NCI-H1436 treated with DMSO at 0.1 percent for 48 hours (cell line): ENCODE measurements at regions not wholly inside any gene's neighbourhood (a gene's known extent, or its start where the extent isn't known, plus 50 kb on each side); places are given as distances from the start of the nearest gene placed in this dataset.

Experiments
- DNase-seq: peaks from one replicate; lab custom pipeline; 2025; lab: John Stamatoyannopoulos, UW

GRCh38 chr21:25375675-25376074 lies 231.6 kb downstream of the MRPL39 start:
- no peak for DNase-seq

- no peak for DNase-seq
Measured at GRCh38 chr21:25373126-25374082, 233.9 kb downstream of the MRPL39 start.

DNA sequence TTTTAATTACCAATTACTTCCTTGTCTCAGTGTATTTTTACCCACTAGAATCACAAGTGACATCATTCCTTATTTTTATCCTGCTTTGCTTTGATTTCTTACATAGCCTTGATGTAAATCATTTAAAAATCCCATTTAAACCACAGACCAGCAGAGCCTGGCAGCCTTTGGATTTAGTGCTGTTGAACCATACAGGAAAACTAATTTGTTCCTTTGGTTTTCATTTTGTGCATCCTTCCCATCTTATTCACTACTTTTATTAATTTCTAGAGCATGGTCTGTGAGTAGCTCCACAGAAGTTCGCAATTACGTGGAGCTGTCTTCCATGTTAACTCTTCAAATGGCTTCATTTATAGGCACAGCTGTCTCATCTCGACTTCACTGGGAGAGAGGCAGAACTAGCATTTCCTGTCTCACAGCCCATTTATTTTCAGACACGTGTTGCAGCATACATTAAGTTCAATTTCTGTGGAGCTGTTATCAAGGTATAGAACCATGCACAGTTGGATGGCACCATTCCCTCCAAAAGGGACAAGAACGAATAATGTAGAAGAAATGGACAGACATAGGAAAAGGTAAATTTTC lies 235.3 kb downstream of the MRPL39 start:
- no peak for DNase-seq

- no peak for DNase-seq
Measured at GRCh38 chr21:25370311-25370744, 237.0 kb downstream of the MRPL39 start.

GRCh38 chr21:25369524-25370300 lies 237.6 kb downstream of the MRPL39 start:
- no peak for DNase-seq

GRCh38 chr21:25368531-25368930 lies 238.8 kb downstream of the MRPL39 start:
- DNase-seq = no peak

GRCh38 chr21:25366116-25366515 lies 241.2 kb downstream of the MRPL39 start:
- DNase-seq = no peak

DNA sequence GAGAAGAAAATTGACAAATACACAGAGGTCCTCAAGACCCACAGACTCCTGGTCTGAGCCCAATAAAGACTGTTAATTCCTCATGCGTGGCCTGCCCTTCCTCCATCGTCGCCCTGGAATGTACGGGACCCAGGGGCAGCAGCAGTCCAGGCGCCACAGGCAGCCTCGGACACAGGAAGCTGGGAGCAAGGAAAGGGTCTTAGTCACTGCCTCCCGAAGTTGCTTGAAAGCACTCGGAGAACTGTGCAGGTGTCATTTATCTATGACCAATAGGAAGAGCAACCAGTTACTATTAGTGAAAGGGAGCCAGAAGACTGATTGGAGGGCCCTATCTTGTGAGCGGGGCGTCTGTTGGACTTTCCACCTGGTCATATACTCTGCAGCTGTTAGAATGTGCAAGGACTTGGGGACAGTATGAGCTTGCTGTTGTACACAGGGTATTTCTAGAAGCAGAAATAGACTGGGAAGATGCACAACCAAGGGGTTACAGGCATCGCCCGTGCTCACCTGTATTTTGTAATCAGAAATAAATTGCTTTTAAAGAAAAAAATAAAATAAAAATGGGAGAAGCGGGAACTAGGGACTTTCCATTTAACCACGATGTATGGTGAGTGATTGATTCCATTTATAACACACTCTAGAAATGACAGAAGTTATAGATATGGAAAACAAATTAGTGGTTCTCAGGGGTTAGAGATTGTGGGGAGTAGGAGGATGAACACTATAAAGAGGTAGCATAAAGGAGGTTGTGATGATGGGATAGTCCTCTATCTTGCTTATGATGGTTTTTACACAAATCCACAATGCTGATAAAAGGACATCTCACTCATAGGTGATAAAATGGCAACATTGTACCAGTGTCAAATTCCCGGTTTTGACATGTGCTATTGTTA lies 244.7 kb downstream of the MRPL39 start:
- no peak for DNase-seq

DNA sequence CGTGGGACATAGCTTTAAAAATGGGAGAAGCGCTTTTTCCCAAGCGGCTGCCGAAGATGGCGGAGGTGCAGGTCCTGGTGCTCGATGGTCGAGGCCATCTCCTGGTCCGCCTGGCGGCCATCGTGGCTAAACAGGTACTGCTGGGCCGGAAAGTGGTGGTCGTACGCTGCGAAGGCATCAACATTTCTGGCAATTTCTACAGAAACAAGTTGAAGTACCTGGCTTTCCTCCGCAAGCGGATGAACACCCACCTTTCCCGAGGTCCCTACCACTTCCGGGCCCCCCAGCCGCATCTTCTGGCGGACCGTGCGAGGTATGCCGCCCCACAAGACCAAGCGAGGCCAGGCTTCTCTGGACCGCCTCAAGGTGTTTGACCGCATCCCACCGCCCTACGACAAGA lies 245.5 kb downstream of the MRPL39 start:
- DNase-seq = no peak

GRCh38 chr21:25361097-25361496 lies 246.2 kb downstream of the MRPL39 start:
- no peak for DNase-seq

DNA sequence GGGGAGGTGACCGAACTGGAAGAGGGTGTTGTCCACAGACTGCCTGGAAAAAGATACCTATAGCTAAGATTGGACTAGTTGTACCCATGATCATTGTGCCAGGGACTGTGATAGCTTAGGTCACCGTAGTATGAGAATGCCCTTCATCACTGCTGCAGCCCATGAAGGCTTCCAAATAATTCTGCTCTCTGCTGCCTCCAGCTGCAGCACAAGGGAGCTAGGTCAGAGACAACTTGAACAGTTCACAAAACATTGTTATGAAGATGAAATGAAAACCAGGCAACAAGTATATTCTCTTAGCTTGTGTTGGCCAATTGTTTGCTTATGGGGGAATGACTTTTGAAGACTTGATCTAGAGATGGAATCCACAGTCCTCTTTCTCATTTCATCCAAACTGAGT lies 246.7 kb downstream of the MRPL39 start:
- no peak for DNase-seq

DNA sequence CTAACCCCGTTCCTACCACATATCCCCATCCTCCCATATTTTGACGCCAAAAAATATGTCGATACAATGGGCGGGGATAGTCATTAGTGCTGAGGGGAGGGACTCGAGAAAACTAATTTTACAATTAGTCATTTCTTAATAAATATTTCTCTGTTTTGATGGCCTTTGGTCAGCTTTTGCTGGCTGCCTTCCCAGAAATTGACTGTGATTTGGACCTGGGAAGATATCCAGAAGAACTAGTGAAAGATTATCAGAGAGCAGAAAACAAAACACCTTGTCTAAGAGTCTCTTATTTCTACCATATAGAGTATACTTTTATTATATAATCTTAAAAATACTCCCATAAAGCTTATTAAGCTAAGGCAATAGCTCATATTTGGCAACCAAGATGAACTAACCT lies 247.6 kb downstream of the MRPL39 start:
- DNase-seq = no peak

DNA sequence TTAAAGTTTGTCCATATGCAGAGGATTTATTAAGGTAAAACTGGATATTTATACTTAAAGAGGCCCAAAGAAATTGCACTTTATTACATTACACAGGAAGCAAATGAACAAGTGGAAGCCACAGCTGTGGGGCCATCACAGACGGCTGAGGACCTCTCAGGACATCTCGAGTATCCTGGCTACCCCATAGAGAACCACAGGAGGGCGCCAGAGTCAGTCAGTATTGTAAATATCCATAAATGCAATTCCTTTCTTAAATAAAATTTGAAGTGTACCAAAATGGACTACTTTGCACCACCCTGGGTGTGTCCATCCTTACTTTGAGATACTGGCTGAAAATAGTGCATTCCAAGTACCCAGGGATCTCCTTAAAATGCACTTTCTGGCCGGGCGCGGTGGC lies 257.2 kb downstream of the MRPL39 start:
- no peak for DNase-seq

- no peak for DNase-seq
Measured at GRCh38 chr21:25343774-25344545, 263.3 kb downstream of the MRPL39 start.

DNA sequence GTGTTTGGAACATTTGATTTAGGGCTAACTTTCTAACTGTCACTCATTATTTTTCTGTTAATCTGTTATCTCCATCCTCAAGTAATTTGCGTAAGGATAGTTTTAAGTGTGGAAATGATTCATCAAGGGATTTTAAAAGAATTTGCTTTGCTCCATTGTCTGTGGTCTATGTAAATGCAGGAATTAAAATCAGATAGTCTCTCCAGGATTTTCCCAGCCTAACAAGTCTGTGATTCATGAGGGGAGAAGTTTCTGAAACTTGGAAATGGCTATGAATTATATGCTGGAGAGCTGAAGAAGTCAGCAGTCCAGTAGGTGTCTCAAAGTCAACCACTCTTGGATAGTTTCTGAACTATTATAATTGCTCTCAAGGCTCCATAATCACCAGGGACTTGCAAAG lies 264.5 kb downstream of the MRPL39 start:
- DNase-seq = no peak

GRCh38 chr21:25341981-25342380 lies 265.3 kb downstream of the MRPL39 start:
- no peak for DNase-seq

DNA sequence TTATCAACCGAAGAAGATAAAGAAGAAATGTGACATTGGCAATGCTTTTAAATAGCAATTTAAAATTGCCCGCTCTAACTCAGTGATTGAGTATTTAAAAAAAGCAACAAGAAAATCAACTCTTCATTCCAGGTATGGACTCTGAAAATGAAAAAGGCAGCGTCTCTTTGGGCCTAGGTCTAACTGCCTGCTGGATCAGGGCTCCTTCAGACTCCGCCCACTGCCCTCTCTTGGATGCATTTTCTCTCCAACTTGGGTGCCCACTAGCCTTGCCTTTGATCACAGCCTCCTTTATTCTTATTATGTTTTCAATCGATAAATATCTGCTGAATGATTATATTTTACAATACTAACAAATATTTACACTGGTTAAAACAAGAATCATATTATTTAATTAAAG lies 268.9 kb downstream of the MRPL39 start:
- DNase-seq = no peak

GRCh38 chr21:25334046-25334730 lies 273.1 kb downstream of the MRPL39 start:
- no peak for DNase-seq

GRCh38 chr21:25331286-25331685 lies 276.0 kb downstream of the MRPL39 start:
- DNase-seq = no peak

- no peak for DNase-seq
Measured at GRCh38 chr21:25330266-25330665, 277.0 kb downstream of the MRPL39 start.
